ENCODE measurements at regions not wholly inside any gene's neighbourhood (a gene's known extent, or its start where the extent isn't known, plus 50 kb on each side); places are given as distances from the start of the nearest gene placed in this dataset.

- no peak for DNase-seq (ENCODE audit: low spot score)
Measured at GRCh38 chr18:77590943-77591515, 341.4 kb downstream of the GALR1 start.

DNA sequence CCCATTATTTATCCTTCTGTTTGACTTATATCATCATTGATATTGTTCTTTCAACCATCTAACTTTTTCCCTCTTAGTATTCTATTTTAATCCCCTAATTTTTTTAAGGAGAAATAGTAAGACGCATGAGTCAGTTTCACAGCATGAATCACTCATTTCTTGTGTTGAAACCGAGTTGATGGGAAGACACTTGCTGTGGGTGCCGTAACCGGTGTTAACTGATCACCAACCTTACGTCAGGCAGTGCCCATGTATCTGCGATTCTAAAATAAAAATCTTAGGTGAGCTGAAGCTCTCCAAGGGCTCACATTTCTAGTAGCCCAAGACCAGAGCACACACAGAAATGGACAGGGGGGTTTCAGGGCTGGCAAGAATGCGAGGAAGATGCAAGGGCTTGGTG lies 348.1 kb downstream of the GALR1 start:
- no peak for DNase-seq (ENCODE audit: low spot score)

GRCh38 chr18:77600674-77601073 lies 351.0 kb downstream of the GALR1 start:
- no peak for DNase-seq (ENCODE audit: low spot score)

GRCh38 chr18:77601567-77601966 lies 351.9 kb downstream of the GALR1 start:
- no peak for DNase-seq (ENCODE audit: low spot score)

- no peak for DNase-seq (ENCODE audit: low spot score)
Measured at GRCh38 chr18:77607087-77607486, 357.4 kb downstream of the GALR1 start.

DNA sequence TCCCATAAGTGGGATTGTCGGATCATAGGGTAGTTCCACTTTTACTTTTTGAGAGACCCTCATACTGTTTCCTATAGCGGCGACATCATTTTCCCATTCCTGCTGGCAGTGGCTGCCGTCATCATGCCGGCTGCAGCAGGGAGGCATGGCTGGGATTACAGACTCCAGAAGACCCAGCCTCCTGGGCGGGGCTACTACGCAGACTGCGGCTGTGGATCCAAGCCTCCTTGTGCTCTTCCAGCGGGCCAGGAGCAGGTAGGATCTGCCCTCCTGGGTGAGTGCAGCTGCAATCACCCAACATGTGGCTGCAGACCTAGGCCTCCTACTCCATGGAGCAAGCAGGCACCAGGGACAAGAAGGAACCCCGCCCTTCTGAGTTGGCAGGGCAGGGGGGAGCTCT lies 359.2 kb downstream of the GALR1 start:
- DNase-seq (ENCODE audit: low spot score) = no peak

- DNase-seq (ENCODE audit: low spot score) = no peak
Measured at GRCh38 chr18:77617694-77618093, 368.0 kb downstream of the GALR1 start.

DNA sequence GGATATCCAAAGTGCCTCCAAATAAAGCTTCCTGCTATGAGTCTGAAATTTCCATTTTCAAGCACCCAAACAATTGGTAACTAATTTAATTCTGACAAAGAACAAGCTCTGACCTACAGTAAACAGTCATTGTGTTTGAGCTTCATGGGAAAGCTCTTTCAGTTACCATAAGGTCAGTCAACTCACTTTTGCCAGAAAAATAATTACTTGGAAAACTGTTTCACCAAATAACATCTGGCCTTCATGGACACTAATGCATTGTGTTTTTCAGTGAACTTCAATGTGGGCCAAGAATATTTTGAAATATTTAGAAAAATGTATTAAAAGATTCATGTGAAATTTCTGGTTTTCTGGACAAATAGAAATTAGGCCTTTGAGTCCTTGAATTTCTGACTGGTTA lies 369.9 kb downstream of the GALR1 start:
- DNase-seq (ENCODE audit: low spot score) = no peak

DNA sequence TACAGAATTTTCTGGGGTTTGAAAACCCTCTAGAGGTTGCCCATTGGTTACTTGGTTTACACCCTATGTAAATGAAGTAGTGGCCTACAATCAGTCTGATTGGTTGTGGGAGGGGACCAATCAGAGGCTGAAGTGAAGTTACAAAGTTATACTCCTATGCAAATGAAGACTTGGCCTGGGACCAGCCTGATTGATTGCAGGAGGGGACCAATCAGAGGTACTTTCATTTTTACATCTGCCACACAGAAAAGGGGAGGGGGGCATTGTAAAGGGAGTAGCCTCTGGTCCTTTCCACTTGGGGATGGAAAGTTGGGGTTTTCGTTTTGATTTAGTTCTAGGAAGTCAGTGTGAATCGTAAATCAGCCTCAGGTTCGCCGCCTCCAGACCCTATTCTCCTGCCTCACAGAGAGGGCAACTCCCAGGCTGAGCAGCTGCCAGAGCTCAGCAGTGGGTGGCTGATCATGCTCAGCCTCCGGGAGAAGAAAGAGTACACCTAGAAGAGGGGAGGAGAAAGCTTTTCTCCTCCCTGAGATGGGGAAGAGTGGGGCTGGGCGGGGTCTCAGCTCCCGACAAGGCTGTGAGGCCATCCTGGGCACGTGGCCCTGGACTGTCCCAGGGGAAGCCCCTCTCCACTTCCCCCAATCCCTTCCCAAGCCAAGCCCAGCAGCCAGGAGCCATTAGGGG lies 372.5 kb downstream of the GALR1 start:
- DNase-seq (ENCODE audit: low spot score) = no peak

DNA sequence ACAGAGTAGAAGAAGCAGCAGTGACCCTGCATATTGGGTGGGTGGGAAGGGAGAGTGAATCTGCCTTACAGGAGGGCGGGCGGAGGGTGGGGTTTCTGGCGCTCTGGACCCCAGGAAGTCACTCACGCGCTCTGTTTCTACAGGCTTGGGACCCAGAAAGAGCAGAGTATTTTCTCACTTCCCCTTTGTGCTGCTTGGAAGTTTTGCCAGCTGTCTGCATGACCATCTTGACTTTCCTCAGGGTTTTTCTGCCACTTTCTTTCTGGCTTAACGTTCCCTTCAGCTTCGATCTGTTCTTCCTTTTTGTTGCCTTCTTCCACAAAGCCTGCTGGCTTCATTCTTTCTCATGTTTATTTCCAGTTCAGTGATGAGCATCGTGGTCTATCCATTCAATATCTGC lies 383.1 kb downstream of the GALR1 start:
- no peak for DNase-seq (ENCODE audit: low spot score)

GRCh38 chr18:77634494-77634893 lies 384.8 kb downstream of the GALR1 start:
- DNase-seq (ENCODE audit: low spot score) = no peak

- no peak for DNase-seq (ENCODE audit: low spot score)
Measured at GRCh38 chr18:77635451-77635850, 385.8 kb downstream of the GALR1 start.

DNA sequence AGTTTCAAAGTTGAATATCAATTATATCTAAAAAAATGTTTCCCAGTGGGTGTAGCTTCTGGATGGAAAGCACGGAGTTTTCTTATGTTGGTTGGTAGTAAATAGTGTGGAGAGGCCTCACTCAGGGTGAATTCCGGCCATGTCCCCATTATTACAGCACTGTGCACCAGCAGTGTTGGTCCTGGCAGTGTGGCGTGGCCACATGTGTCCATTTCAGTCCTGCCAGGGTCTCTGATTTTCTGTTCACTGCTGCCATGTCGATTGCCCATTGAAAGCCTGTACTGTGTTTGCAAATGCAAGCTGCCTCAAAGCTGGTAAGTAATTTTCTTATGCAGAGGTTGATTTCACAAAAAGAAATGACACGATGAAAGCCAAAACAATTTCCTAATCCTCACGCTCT lies 386.2 kb downstream of the GALR1 start:
- no peak for DNase-seq (ENCODE audit: low spot score)

DNA sequence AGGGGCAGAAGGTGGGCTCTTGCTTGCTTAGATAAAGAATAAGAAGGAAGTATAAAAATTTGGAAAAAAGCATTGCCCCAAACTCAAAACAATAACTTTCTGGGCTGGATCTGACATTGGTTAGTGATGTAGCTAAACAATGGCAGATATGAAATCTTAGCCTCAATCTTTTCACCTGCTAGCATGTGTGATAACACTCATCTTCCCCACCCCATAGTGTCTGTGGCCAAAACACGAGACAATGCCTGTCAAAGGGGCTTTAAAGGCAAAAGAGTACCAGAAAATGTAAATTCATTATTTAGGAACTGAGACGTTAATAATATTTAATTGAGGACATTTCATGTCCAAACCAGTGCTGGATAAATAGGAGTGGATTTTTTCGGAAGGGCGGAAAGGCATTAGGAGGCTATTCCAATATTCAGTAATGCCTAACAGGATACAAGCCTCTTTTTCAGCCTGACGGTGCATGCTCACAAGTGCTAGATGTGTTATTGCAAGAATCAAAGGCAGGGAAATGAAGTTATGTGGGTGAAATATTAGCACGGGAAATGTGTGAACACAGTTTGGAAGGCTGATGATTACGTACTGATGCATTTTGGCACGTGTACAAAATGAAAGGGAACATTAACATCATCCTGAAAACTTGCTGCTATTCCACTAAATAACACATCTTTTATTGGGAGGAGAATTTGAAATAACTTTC lies 395.7 kb downstream of the GALR1 start:
- DNase-seq (ENCODE audit: low spot score) = no peak

DNA sequence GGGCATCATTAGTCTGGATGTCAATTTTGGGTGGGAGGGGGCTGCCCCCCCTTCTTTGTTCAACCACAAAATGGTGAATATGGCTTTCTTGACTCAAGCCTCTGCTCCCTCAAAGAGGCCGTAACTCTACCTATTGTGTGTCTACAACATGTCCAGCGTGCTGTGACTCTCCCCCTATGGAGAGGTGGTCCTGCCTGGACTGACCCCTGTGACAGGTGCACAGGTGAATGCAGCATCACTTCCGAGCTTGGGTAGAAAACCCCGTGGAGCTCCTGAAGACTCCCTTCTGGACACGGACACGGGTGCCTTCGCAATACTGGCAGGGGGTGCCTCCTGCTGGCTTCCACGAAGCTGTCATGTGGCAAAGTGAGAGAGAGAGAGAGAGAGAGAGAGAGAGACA lies 397.8 kb downstream of the GALR1 start:
- DNase-seq (ENCODE audit: low spot score) = no peak

- no peak for DNase-seq (ENCODE audit: low spot score)
Measured at GRCh38 chr18:77648411-77648810, 398.8 kb downstream of the GALR1 start.

DNA sequence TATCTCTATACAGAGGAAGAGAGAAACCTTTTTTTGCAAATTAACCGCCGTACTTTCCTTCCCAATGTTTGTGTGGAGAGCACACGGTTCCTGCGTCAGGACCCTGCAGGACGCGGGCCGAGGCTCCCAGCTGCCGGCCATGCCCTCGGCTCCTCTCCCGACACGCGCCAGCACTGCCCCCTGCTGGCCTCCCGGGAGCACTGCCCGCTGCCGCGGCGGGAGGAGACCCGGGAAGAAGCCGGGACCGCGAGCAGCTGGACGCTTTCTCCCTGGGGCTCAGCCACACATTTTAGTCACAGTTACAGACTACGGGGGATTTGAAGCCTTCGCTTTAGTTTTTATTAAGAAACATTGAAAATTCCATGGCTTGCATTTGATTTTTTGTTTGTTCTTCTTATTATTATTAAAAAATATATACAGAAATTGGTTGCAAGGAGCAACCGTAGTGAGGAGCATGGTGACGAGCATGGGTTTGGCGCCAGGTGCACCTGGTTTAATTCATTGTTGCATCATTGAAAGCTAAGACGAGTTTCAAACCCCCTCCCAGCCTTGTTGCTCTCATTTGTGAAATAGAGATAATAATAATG lies 401.2 kb downstream of the GALR1 start:
- DNase-seq (ENCODE audit: low spot score) = peak; percentile 20

GRCh38 chr18:77651441-77651840 lies 401.8 kb downstream of the GALR1 start:
- no peak for DNase-seq (ENCODE audit: low spot score)

DNA sequence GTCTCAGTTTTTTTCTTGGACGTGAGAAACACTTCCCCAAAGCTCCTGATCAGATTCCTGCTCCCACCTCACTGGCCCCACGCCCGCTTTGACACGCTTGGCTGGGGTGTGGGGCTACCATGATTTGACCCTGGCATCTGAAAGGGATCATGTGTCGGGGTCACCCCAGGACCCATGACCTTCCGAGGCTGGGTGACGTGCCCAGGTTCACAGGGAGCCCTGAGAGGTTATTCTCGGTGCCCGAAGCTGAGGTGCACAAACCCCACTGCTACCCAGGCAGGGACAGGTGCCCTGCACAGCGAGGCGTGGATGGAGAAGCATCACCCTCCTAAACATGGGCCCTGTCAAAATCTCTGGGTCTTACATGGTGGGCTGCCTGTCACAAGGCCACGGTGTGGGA lies 404.1 kb downstream of the GALR1 start:
- no peak for DNase-seq (ENCODE audit: low spot score)

- no peak for DNase-seq (ENCODE audit: low spot score)
Measured at GRCh38 chr18:77654302-77654701, 404.7 kb downstream of the GALR1 start.

DNA sequence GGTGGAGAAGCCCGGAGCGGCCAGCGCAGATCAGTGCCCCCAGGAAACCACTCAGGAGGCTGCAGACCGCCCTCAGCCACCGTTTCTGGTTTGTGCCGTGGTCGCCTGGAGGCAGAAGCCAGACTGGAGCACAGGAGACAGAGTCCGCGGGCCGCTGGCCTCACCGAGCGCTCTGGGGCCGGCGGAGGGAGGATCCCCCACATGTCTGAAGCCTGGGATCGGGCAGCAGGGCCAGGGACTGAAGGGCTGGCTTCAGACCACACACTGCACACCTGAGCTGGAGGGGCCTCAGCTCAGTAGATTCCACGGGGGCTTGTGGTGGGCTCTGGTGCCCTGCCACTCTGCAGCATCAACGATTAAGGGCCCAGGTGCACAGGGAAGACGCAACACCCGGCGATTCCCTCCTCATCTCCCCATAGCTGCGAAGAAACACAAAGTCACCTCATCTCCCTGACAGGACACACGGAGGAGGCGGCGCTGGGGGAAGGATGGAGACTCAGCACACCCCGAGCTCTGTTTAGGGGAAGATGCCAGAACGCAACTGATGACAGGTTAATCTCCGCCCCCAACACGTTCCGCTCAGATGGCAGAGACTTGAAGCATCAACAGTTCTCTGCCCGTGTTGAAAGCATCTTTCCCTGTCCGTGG lies 408.1 kb downstream of the GALR1 start:
- DNase-seq (ENCODE audit: low spot score) = no peak

DNA sequence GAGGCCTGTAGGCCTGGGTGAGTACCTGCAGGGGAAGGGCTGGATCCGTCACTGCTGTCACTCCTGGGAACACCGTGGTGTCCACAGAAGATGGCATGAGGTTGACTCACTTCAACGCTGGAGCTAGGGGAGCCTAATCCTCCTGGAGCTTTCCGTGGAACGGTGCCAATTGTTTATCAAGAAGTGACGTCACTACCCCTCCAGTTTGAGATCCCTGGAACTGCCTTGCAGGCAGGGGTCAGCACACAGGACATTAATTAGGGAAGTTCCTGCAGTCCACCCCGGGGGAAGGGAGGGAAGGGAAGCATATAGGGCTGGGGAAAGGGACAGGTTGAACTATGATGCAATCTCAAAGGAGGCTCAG lies 408.6 kb downstream of the GALR1 start:
- no peak for DNase-seq (ENCODE audit: low spot score)

All from hematopoietic multipotent progenitor cell treated with erythropoietin and hydrocortisone succinate and interleukin-3 and kit ligand, for 17 days (in vitro differentiated cells).